HCT116 (cell line): ENCODE measurements at regions not wholly inside any gene's neighbourhood (a gene's known extent, or its start where the extent isn't known, plus 50 kb on each side); places are given as distances from the start of the nearest gene placed in this dataset.

Experiments used
- ATAC-seq: fragments of 200-7000 bp; cut with Tn5 transposase; 2 replicates; pipeline ENCODE4 v1.9.1; 2020; ENCODE audit warnings: mild to moderate bottlenecking, moderate library complexity
- BruUV-seq: library from RNA; stranded (reverse); fragments of 400-500 nt; replicated peaks from 2 replicates; lab custom pipeline; 2021; lab: Mats Ljungman, UMichigan
- CTCF ChIA-PET: fragments of 300-600 bp; sonication (Branson Sonifier 250); formaldehyde crosslinking; loops from one replicate; lab custom pipeline; 2021; ENCODE audit warnings: antibody characterized with exemption; lab: Charles Lee
- POLR2A ChIA-PET: fragments of 300-600, 350-600 bp; sonication (Branson Sonifier 250); formaldehyde crosslinking; loops from one replicate; lab custom pipeline; 2021; ENCODE audit warnings: antibody characterized with exemption; lab: Charles Lee
- RAD21 ChIA-PET, 2 experiments: fragments of 300-600 bp; sonication (Branson Sonifier 250); formaldehyde crosslinking; loops; one replicate each; lab custom pipeline; 2023; ENCODE audit warnings: low total read pairs in 2 of 2; ENCODE audit not compliant: uncharacterized antibody in 2 of 2, unreplicated experiment in 2 of 2, low non-redundant PET in 1 of 2; lab: Charles Lee
- DNase-seq: peaks from one replicate; pipeline ENCODE4 v3.0.0-alpha.2; 2010; ENCODE audit warnings: low read depth, low spot score
- H2AFZ ChIP-seq: fragments of 200-600 bp; shearing (Covaris generic), sonication (generic); 2 replicates; pipeline ENCODE4 v1.6.1; 2017; ENCODE audit warnings: low read depth, mixed run types, mixed read lengths, antibody characterized with exemption, low read length; ENCODE audit not compliant: poor library complexity, severe bottlenecking
- H3K27ac ChIP-seq: 2 replicates; pipeline ENCODE4 v1.5.1; 2012; ENCODE audit warnings: low read depth, low read length
- H3K27me3 ChIP-seq: fragments of 200-600 bp; sonication (generic); 2 replicates; pipeline ENCODE4 v1.6.1; 2016; ENCODE audit warnings: mixed run types, low read length, mixed read lengths; ENCODE audit not compliant: insufficient read depth
- H3K36me3 ChIP-seq, 2 experiments: fragments of 200-500 bp in 1 of 2; fragments of 200-600 bp in 1 of 2; sonication (Bioruptor generic) in 1 of 2; sonication (generic) in 1 of 2; 2 replicates each; pipeline versions ENCODE4 v1.5.1 to v1.6.1; 2014 to 2016; ENCODE audit warnings: low read length in 2 of 2, inconsistent platforms in 1 of 2, mixed read lengths in 1 of 2, mixed run types in 1 of 2; ENCODE audit not compliant: insufficient read depth in 2 of 2, control insufficient read depth in 1 of 2
- H3K4me1 ChIP-seq, 2 experiments: fragments of 200-600 bp in 1 of 2; sonication (generic) in 1 of 2; 2 replicates each; pipeline versions ENCODE4 v1.5.1 to v1.6.1; 2012 to 2017; ENCODE audit warnings: low read length in 2 of 2, inconsistent platforms in 1 of 2, mild to moderate bottlenecking in 1 of 2, mixed read lengths in 1 of 2, mixed run types in 1 of 2, moderate library complexity in 1 of 2; ENCODE audit not compliant: insufficient read depth in 2 of 2, control insufficient read depth in 1 of 2
- H3K4me2 ChIP-seq: fragments of 200-600 bp; sonication (generic); 2 replicates; pipeline ENCODE4 v1.6.1; 2017; ENCODE audit warnings: mixed run types, low read length, mixed read lengths
- H3K4me3 ChIP-seq, 2 experiments: fragments of 200-600 bp in 1 of 2; sonication (generic) in 1 of 2; replicated peaks in 1 of 2; 2 replicates each; pipeline ENCODE4 v1.5.1; 2011 to 2016; ENCODE audit warnings: low read length in 2 of 2, control low read depth in 1 of 2, low read depth in 1 of 2, mild to moderate bottlenecking in 1 of 2, mixed read lengths in 1 of 2, mixed run types in 1 of 2
- H3K79me2 ChIP-seq: fragments of 200-600 bp; sonication (generic); 2 replicates; pipeline ENCODE4 v1.6.1; 2017; ENCODE audit warnings: mild to moderate bottlenecking, mixed run types, low read length, moderate library complexity, mixed read lengths; ENCODE audit not compliant: insufficient read depth
- H3K9ac ChIP-seq: fragments of 200-600 bp; sonication (generic); 2 replicates; pipeline ENCODE4 v1.6.1; 2016; ENCODE audit warnings: low read length, mixed read lengths
- H3K9me2 ChIP-seq: fragments of 200-600 bp; sonication (generic), shearing (Covaris generic); 2 replicates; pipeline ENCODE4 v1.6.1; 2017; ENCODE audit warnings: mixed run types, mild to moderate bottlenecking, moderate library complexity; ENCODE audit not compliant: insufficient read depth
- H3K9me3 ChIP-seq, 2 experiments: fragments of 200-500 bp in 1 of 2; fragments of 200-600 bp in 1 of 2; sonication (Bioruptor generic) in 1 of 2; sonication (generic) in 1 of 2; 2 replicates each; pipeline ENCODE4 v1.6.1; 2014 to 2017; ENCODE audit warnings: low read length in 2 of 2, mixed read lengths in 2 of 2, inconsistent platforms in 1 of 2, low read depth in 1 of 2, mild to moderate bottlenecking in 1 of 2, mixed run types in 1 of 2, moderate library complexity in 1 of 2; ENCODE audit not compliant: control insufficient read depth in 1 of 2, insufficient read depth in 1 of 2
- H4K20me1 ChIP-seq: fragments of 200-600 bp; sonication (generic), shearing (Covaris generic); 2 replicates; pipeline ENCODE4 v1.6.1; 2017; ENCODE audit warnings: mixed run types, mild to moderate bottlenecking, moderate library complexity; ENCODE audit not compliant: insufficient read depth
- CBX3 ChIP-seq: IDR thresholded peaks from 2 replicates; pipeline ENCODE4 v1.6.1; 2012; ENCODE audit warnings: low read depth
- CEBPB ChIP-seq: IDR thresholded peaks from 2 replicates; pipeline ENCODE4 v1.6.1; 2012; ENCODE audit warnings: low read depth
- ELF1 ChIP-seq: IDR thresholded peaks from 2 replicates; pipeline ENCODE4 v1.6.1; 2012; ENCODE audit warnings: low read depth, borderline replicate concordance
- EZH2 ChIP-seq: fragments of 200-600 bp; sonication (generic); IDR thresholded peaks from 2 replicates; pipeline ENCODE4 v1.6.1; 2017; ENCODE audit warnings: antibody characterized with exemption, mixed run types
- EZH2phosphoT487 ChIP-seq: fragments of 200-600 bp; IDR thresholded peaks from 2 replicates; pipeline ENCODE4 v1.6.1; 2018; ENCODE audit warnings: antibody characterized with exemption, borderline replicate concordance
- MAX ChIP-seq: IDR thresholded peaks from 2 replicates; pipeline ENCODE4 v1.6.1; 2012
- POLR2A ChIP-seq: IDR thresholded peaks from 2 replicates; pipeline ENCODE4 v1.7.0; 2011; ENCODE audit warnings: borderline replicate concordance; ENCODE audit not compliant: insufficient read depth, insufficient read length; ENCODE audit errors: extremely low read depth
- POLR2AphosphoS5 ChIP-seq: IDR thresholded peaks from 2 replicates; pipeline ENCODE4 v1.6.1; 2011; ENCODE audit warnings: mild to moderate bottlenecking, low read depth, low read length, moderate library complexity
- RAD21 ChIP-seq: IDR thresholded peaks from 2 replicates; pipeline ENCODE4 v1.6.1; 2012; ENCODE audit warnings: low read depth, mild to moderate bottlenecking
- SIN3A ChIP-seq: IDR thresholded peaks from 2 replicates; pipeline ENCODE4 v1.6.1; 2012; ENCODE audit warnings: low read depth
- SP1 ChIP-seq: IDR thresholded peaks from 2 replicates; pipeline ENCODE4 v1.6.1; 2012; ENCODE audit warnings: low read depth
- TCF7L2 ChIP-seq: IDR thresholded peaks from 2 replicates; pipeline ENCODE4 v1.7.0; 2011; ENCODE audit warnings: borderline replicate concordance, inconsistent platforms; ENCODE audit not compliant: insufficient read depth, insufficient read length; ENCODE audit errors: extremely low read depth
- YY1 ChIP-seq: IDR thresholded peaks from 2 replicates; pipeline ENCODE4 v1.6.1; 2011; ENCODE audit warnings: low read length, low read depth, moderate library complexity, mild to moderate bottlenecking; ENCODE audit not compliant: insufficient replicate concordance; ENCODE audit errors: extremely low read depth
- ZBTB33 ChIP-seq: IDR thresholded peaks from 2 replicates; pipeline ENCODE4 v1.6.1; 2011; ENCODE audit warnings: mild to moderate bottlenecking, low read length, moderate library complexity; ENCODE audit not compliant: insufficient replicate concordance; ENCODE audit errors: extremely low read depth
- ZFX ChIP-seq: fragments of 450-650 bp; IDR thresholded peaks from 2 replicates; pipeline ENCODE4 v1.6.1; 2017
- ZNF274 ChIP-seq: fragments of 200-500 bp; sonication (Bioruptor generic); IDR thresholded peaks from 2 replicates; pipeline ENCODE4 v1.6.1; 2014; ENCODE audit warnings: mild to moderate bottlenecking, low read depth, low read length, inconsistent platforms
- intact Hi-C: fragments of 100-400 bp; cut with micrococcal nuclease; formaldehyde crosslinking; loops from 2 replicates; pipeline ENCODE4 v1.10.0; 2022
- TF ChIP-seq, protein P1 (sequence below), 3 experiments: fragments of 200-600 bp in 1 of 3; sonication (generic) in 1 of 3; IDR thresholded peaks in 2 of 3; conservative IDR thresholded peaks in 1 of 3; 2 replicates each; pipeline ENCODE4 v1.5.1; 2012 to 2017; ENCODE audit warnings: low read depth in 2 of 3, low read length in 2 of 3, antibody characterized with exemption in 1 of 3, borderline replicate concordance in 1 of 3, control low read depth in 1 of 3, mild to moderate bottlenecking in 1 of 3, mixed read lengths in 1 of 3, mixed run types in 1 of 3, moderate library complexity in 1 of 3; ENCODE audit not compliant: insufficient read depth in 1 of 3
- TF ChIP-seq, protein P2 (sequence below): IDR thresholded peaks from 2 replicates; pipeline ENCODE4 v1.6.1; 2012

DNA sequence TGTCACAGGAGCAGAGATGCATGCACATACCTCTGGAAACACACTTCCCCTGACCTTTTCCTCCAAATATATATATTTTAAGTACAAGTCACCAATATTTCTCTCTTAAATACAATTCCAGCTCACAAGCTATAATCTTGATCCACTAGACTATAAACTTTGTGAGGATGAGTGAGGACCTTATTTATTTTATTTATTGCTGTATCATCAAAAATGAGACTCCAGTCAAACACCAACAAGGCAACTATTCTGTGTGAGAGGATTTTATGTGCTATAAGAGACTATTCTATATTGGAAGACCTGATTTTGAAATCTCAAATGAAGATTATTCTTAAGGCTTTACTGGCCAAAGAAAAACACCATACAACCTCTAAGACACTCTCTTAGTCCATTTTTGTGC, 1352.2 kb downstream of the SUCLG1 start:
- POLR2A ChIA-PET = no interaction called here
- no peaks in the 10 kb centered on the region for H3K79me2 ChIP-seq
- H3K9me2 ChIP-seq = no peaks in the 10 kb centered on the region
- H3K27ac ChIP-seq = no peak overlapping the region
- no peak overlapping the region for H2AFZ ChIP-seq
- H3K27me3 ChIP-seq = no peaks in the 10 kb centered on the region
- no peaks in the 10 kb centered on the region for H3K9me3 ChIP-seq
- H3K9ac ChIP-seq = no peak overlapping the region
- no peak for DNase-seq
- peaks cover 0 to 14% of the 10 kb centered on the region in 2 experiments; a peak in 2 of 4 replicates for H3K4me1 ChIP-seq
- H4K20me1 ChIP-seq = no peaks in the 10 kb centered on the region
- TF ChIP-seq MAX = no peak
- TF ChIP-seq ZFX = no peak
- TF ChIP-seq RAD21 = no peak
- TF ChIP-seq, protein P1, sequence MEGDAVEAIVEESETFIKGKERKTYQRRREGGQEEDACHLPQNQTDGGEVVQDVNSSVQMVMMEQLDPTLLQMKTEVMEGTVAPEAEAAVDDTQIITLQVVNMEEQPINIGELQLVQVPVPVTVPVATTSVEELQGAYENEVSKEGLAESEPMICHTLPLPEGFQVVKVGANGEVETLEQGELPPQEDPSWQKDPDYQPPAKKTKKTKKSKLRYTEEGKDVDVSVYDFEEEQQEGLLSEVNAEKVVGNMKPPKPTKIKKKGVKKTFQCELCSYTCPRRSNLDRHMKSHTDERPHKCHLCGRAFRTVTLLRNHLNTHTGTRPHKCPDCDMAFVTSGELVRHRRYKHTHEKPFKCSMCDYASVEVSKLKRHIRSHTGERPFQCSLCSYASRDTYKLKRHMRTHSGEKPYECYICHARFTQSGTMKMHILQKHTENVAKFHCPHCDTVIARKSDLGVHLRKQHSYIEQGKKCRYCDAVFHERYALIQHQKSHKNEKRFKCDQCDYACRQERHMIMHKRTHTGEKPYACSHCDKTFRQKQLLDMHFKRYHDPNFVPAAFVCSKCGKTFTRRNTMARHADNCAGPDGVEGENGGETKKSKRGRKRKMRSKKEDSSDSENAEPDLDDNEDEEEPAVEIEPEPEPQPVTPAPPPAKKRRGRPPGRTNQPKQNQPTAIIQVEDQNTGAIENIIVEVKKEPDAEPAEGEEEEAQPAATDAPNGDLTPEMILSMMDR (IDR thresholded peaks at IDR 0.05 in 2 of 3, conservative IDR thresholded peaks at IDR 0.05 in 1 of 3; ENCODE audit: borderline replicate concordance in 1 of 3, insufficient read depth in 1 of 3, low read depth in 2 of 3, low read length in 2 of 3) = no peak
- TF ChIP-seq ELF1 = no peak
- TF ChIP-seq POLR2A = no peak
- TF ChIP-seq, protein P2, sequence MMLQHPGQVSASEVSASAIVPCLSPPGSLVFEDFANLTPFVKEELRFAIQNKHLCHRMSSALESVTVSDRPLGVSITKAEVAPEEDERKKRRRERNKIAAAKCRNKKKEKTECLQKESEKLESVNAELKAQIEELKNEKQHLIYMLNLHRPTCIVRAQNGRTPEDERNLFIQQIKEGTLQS = no peak
- TF ChIP-seq POLR2AphosphoS5 = no peak
- no peak for TF ChIP-seq TCF7L2
- no peak for TF ChIP-seq EZH2
- no peak for TF ChIP-seq CEBPB
- no peak for TF ChIP-seq ZBTB33
- no peak for TF ChIP-seq CBX3
- TF ChIP-seq ZNF274 = no peak
- no peak for TF ChIP-seq SIN3A
- no peak for TF ChIP-seq YY1
- TF ChIP-seq EZH2phosphoT487 = no peak
- TF ChIP-seq SP1 = no peak
- RAD21 ChIA-PET = no interaction called here
- BruUV-seq = no TSS peak
- H3K4me2 ChIP-seq = no peak overlapping the region
- CTCF ChIA-PET = no interaction called here
- no peaks in the 10 kb centered on the region for H3K36me3 ChIP-seq
- intact Hi-C loops = no loop called here
- H3K4me3 ChIP-seq = no peak overlapping the region
- no peak for ATAC-seq
